Osteoblast (primary cell): ENCODE measurements at regions not wholly inside any gene's neighbourhood (a gene's known extent, or its start where the extent isn't known, plus 50 kb on each side); places are given as distances from the start of the nearest gene placed in this dataset.

Source experiments
- DNase-seq: peaks from one replicate; pipeline ENCODE4 v3.0.0; 2011; ENCODE audit warnings: low spot score, mixed read lengths; ENCODE audit not compliant: insufficient read length; ENCODE audit errors: missing footprints
- H2AFZ ChIP-seq: 2 replicates; pipeline ENCODE4 v1.6.0; 2011; ENCODE audit warnings: mild to moderate bottlenecking, low read length
- H3K27ac ChIP-seq: 2 replicates; pipeline ENCODE4 v1.5.1; 2011; ENCODE audit warnings: mild to moderate bottlenecking, low read depth, low read length, moderate library complexity
- H3K27me3 ChIP-seq: 2 replicates; pipeline ENCODE4 v1.6.0; 2012; ENCODE audit warnings: mild to moderate bottlenecking, control low read depth, inconsistent platforms, low read length, moderate library complexity; ENCODE audit not compliant: insufficient read depth
- H3K36me3 ChIP-seq: 2 replicates; pipeline ENCODE4 v1.5.1; 2011; ENCODE audit warnings: mild to moderate bottlenecking, low read length, control low read depth, moderate library complexity; ENCODE audit not compliant: insufficient read depth
- H3K4me1 ChIP-seq: 2 replicates; pipeline ENCODE4 v1.5.1; 2011; ENCODE audit warnings: mild to moderate bottlenecking, low read length, control low read depth, moderate library complexity; ENCODE audit not compliant: insufficient read depth
- H3K4me2 ChIP-seq: 2 replicates; pipeline ENCODE4 v1.6.0; 2011; ENCODE audit warnings: mild to moderate bottlenecking, low read length; ENCODE audit not compliant: insufficient read depth
- H3K4me3 ChIP-seq: fragments of 200-600 bp; sonication (generic); 3 replicates; pipeline ENCODE4 v1.5.1; 2012; ENCODE audit warnings: mild to moderate bottlenecking, low read length, inconsistent platforms; ENCODE audit not compliant: insufficient read depth
- H3K79me2 ChIP-seq: 2 replicates; pipeline ENCODE4 v1.6.0; 2012; ENCODE audit warnings: mild to moderate bottlenecking, low read length, control low read depth, inconsistent platforms; ENCODE audit not compliant: insufficient read depth
- H3K9me3 ChIP-seq: 2 replicates; pipeline ENCODE4 v1.5.1; 2011; ENCODE audit warnings: low read depth, low read length, control low read depth
- H4K20me1 ChIP-seq: 2 replicates; pipeline ENCODE4 v1.6.0; 2012; ENCODE audit warnings: mild to moderate bottlenecking, low read length, control low read depth; ENCODE audit not compliant: insufficient read depth
- TF ChIP-seq, protein P1 (sequence below): IDR thresholded peaks from 2 replicates; pipeline ENCODE4 v1.5.1; 2011; ENCODE audit warnings: mild to moderate bottlenecking, low read depth, low read length, moderate library complexity; ENCODE audit errors: extremely low read depth

DNA sequence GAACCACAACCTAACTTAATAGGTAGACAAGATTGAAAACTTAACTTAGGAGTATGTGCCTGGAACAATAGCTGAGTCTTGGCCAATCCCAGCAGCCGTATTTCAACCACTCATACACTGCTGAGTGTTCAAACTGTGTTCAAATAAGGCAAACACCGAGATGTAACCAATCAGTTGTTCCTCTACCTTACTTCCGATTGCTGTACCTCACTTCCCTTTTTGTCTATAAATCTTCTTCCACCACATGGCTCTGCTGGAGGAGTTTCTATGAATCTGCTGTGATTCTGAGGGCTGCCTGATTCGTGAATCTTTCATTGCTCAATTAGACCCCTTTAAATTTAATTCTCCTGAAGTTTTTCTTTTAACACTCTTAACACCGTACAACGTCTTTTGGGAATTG is 108.0 kb downstream of the ANAPC4 start:
- H3K27me3 ChIP-seq, result peaks cover 4% of the 10 kb centered on the region
- H3K27ac ChIP-seq, result no peak overlapping the region
- H3K4me3 ChIP-seq, result no peak overlapping the region
- H3K36me3 ChIP-seq, result no peaks in the 10 kb centered on the region
- H2AFZ ChIP-seq, result no peak overlapping the region
- no peaks in the 10 kb centered on the region for H4K20me1 ChIP-seq
- TF ChIP-seq, protein P1, sequence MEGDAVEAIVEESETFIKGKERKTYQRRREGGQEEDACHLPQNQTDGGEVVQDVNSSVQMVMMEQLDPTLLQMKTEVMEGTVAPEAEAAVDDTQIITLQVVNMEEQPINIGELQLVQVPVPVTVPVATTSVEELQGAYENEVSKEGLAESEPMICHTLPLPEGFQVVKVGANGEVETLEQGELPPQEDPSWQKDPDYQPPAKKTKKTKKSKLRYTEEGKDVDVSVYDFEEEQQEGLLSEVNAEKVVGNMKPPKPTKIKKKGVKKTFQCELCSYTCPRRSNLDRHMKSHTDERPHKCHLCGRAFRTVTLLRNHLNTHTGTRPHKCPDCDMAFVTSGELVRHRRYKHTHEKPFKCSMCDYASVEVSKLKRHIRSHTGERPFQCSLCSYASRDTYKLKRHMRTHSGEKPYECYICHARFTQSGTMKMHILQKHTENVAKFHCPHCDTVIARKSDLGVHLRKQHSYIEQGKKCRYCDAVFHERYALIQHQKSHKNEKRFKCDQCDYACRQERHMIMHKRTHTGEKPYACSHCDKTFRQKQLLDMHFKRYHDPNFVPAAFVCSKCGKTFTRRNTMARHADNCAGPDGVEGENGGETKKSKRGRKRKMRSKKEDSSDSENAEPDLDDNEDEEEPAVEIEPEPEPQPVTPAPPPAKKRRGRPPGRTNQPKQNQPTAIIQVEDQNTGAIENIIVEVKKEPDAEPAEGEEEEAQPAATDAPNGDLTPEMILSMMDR, result no peak
- no peak overlapping the region for H3K4me2 ChIP-seq
- no peaks in the 10 kb centered on the region for H3K79me2 ChIP-seq
- H3K4me1 ChIP-seq, result no peaks in the 10 kb centered on the region
- no peak for DNase-seq
- no peaks in the 10 kb centered on the region for H3K9me3 ChIP-seq

DNA sequence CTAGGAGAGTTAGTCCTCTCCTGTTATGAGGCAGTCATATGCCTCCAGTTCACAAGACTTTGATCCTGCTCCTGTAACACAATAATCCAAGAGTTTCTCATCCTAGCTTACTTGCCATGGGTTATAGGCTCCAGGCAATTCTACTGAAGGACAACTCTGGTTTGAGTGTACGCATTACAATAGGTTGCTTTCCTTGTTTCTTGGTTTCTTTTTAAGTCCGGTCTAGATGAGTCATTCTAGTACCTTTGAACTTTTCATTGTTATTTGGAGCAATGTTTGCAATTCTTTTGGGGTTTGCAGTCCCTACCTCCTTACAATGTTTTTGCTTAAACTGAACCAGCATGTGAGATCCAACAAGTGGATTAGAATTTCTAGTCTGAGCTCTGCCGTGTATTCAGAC is 109.1 kb downstream of the ANAPC4 start:
- TF ChIP-seq, protein P1, result no peak
- no peak overlapping the region for H2AFZ ChIP-seq
- H3K9me3 ChIP-seq, result no peaks in the 10 kb centered on the region
- H3K4me3 ChIP-seq, result no peak overlapping the region
- no peaks in the 10 kb centered on the region for H3K36me3 ChIP-seq
- H3K4me2 ChIP-seq, result no peak overlapping the region
- no peak overlapping the region for H3K27ac ChIP-seq
- peaks cover 4% of the 10 kb centered on the region for H3K27me3 ChIP-seq
- H3K4me1 ChIP-seq, result no peaks in the 10 kb centered on the region
- no peaks in the 10 kb centered on the region for H4K20me1 ChIP-seq
- H3K79me2 ChIP-seq, result no peaks in the 10 kb centered on the region
- no peak for DNase-seq

DNA sequence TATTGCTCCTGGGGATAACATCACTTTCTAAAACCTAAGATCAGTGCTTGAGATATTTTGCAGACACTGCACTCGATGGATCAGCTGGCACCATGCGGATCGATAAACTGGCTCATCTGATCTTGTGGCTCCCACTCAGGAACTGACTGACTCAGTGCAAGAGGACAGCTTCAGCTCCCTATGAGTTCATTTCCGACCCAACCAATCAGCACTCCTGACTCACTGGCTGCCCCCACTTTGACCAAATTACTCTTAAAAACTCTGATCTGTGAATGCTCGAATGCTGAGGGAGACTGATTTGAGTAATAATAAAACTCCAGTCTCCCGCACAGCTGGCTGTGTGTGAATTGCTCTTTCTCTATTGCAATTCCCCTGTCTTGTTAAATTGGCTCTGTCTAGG is 110.1 kb downstream of the ANAPC4 start:
- Histone ChIP-seq H2AFZ (no peak overlapping the region), H4K20me1 (no peaks in the 10 kb centered on the region), H3K4me2 (no peak overlapping the region), H3K4me3 (no peak overlapping the region), H3K27ac (no peak overlapping the region), H3K9me3 (no peaks in the 10 kb centered on the region), H3K27me3 (peaks cover 11% of the 10 kb centered on the region), H3K36me3 (no peaks in the 10 kb centered on the region), H3K79me2 (no peaks in the 10 kb centered on the region), H3K4me1 (no peaks in the 10 kb centered on the region)
- TF ChIP-seq, protein P1, result no peak
- DNase-seq, result no peak

DNA sequence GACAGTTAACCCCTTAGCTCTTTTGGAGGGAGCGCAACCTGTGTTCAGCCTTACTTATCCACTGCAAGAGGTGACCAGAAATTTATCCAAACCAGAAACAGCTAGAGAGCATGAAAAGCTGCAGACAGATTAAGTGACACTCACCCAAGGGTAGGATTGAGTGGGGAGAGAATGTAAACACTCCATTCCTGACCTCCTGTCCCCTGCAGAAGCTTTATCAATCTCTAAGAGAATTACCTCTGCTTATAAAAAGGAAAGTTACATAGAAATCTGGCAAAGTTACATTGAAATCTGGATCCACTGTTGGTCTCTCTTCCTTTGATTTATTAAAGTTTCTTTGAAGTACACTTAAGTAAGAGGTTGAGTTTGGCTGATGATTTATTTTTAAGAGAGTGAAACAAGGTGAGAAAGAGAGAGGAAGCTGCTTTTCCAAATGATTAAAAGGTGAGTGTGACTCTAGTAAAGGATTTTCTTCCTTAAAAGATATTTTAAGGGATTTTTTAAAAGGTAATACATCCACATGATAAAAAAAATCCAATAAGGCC is 112.3 kb downstream of the ANAPC4 start:
- H3K27me3 ChIP-seq, result peaks cover 11% of the 10 kb centered on the region
- H3K36me3 ChIP-seq, result no peaks in the 10 kb centered on the region

More for the DNA sequence above, 112.3 kb downstream of the ANAPC4 start:
- Histone ChIP-seq H3K4me1 (no peaks in the 10 kb centered on the region), H3K27ac (no peak overlapping the region), H3K4me2 (no peak overlapping the region), H2AFZ (no peak overlapping the region), H3K79me2 (no peaks in the 10 kb centered on the region), H3K9me3 (no peaks in the 10 kb centered on the region), H4K20me1 (no peaks in the 10 kb centered on the region), H3K4me3 (no peak overlapping the region)
- no peak for DNase-seq
- TF ChIP-seq, protein P1, result no peak
